Fibroblast of lung (primary cell): ENCODE measurements at regions not wholly inside any gene's neighbourhood (a gene's known extent, or its start where the extent isn't known, plus 50 kb on each side); places are given as distances from the start of the nearest gene placed in this dataset.

Experiments
- DNase-seq, 2 donors: peaks; one replicate each; pipeline versions ENCODE4 v3.0.0 to v3.0.0-alpha.2; 2010; ENCODE audit warnings: low read depth in 2 of 2
- H2AFZ ChIP-seq: 2 replicates; pipeline ENCODE4 v1.5.1; 2012; ENCODE audit warnings: low read length, control low read depth, inconsistent platforms
- H3K27ac ChIP-seq: 2 replicates; pipeline ENCODE4 v1.5.1; 2011; ENCODE audit warnings: low read length, control low read depth; ENCODE audit not compliant: insufficient read depth
- H3K27me3 ChIP-seq: 2 replicates; pipeline ENCODE4 v1.5.1; 2011; ENCODE audit warnings: mild to moderate bottlenecking, low read length; ENCODE audit not compliant: control insufficient read depth, insufficient read depth
- H3K36me3 ChIP-seq: 2 replicates; pipeline ENCODE4 v1.5.1; 2011; ENCODE audit warnings: low read length; ENCODE audit not compliant: control insufficient read depth, insufficient read depth
- H3K4me1 ChIP-seq: 2 replicates; pipeline ENCODE4 v1.5.1; 2011; ENCODE audit warnings: low read length; ENCODE audit not compliant: control insufficient read depth, insufficient read depth; ENCODE audit errors: extremely low read depth
- H3K4me2 ChIP-seq: 2 replicates; pipeline ENCODE4 v1.5.1; 2011; ENCODE audit warnings: low read length, control low read depth; ENCODE audit not compliant: insufficient read depth; ENCODE audit errors: extremely low read depth
- H3K4me3 ChIP-seq, 4 experiments: fragments of 200-600 bp in 1 of 4; sonication (generic) in 1 of 4; replicated peaks in 1 of 4; 2 replicates each; pipeline ENCODE4 v1.5.1; 2011 to 2016; ENCODE audit warnings: low read length in 4 of 4, low read depth in 3 of 4, mild to moderate bottlenecking in 3 of 4, control low read depth in 2 of 4, inconsistent platforms in 1 of 4, mixed read lengths in 1 of 4; ENCODE audit not compliant: insufficient read depth in 1 of 4; ENCODE audit errors: control extremely low read depth in 1 of 4
- H3K79me2 ChIP-seq: 2 replicates; pipeline ENCODE4 v1.5.1; 2012; ENCODE audit warnings: mild to moderate bottlenecking, low read length, inconsistent platforms; ENCODE audit not compliant: control insufficient read depth, insufficient read depth
- H3K9ac ChIP-seq: 2 replicates; pipeline ENCODE4 v1.5.1; 2011; ENCODE audit warnings: mild to moderate bottlenecking, low read length, control low read depth; ENCODE audit not compliant: insufficient read depth
- H3K9me3 ChIP-seq: 2 replicates; pipeline ENCODE4 v1.5.1; 2012; ENCODE audit warnings: low read depth, low read length; ENCODE audit not compliant: control insufficient read depth, insufficient read depth
- H4K20me1 ChIP-seq: 2 replicates; pipeline ENCODE4 v1.5.1; 2011; ENCODE audit warnings: low read length; ENCODE audit not compliant: control insufficient read depth, insufficient read depth; ENCODE audit errors: extremely low read depth
- EZH2 ChIP-seq: IDR thresholded peaks from 2 replicates; pipeline ENCODE4 v1.5.1; 2012; ENCODE audit warnings: low read length, control low read depth, mild to moderate bottlenecking; ENCODE audit errors: missing control alignments
- TF ChIP-seq, protein P1 (sequence below), 2 donors: IDR thresholded peaks in 1 of 2; conservative IDR thresholded peaks in 1 of 2; 1 replicate in 1 of 2; 2 replicates in 1 of 2; pipeline ENCODE4 v1.5.1; 2011 to 2012; ENCODE audit warnings: low read length in 2 of 2, control low read depth in 1 of 2, inconsistent platforms in 1 of 2, low read depth in 1 of 2, mild to moderate bottlenecking in 1 of 2

DNA sequence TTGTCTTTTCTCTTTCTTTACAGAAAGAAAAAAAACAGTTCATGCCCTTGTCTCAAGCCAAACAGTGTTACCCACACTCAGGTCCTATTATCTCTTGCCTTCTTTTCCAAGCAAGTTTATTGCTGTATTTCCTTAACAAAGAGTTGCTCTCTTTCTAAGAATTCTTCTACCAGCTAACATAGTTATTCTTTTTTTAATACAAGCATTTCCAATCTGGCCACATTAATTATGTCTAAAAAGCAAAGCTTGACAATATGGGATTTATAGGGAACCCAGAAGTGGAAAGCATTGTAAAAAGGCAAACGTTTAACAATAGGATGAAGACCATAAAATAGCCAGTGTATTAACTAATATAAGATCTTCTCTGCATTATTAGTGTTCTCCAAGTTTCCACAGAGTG, 272.5 kb upstream of the CWC22 start:
- TF ChIP-seq EZH2: no peak
- TF ChIP-seq, protein P1, sequence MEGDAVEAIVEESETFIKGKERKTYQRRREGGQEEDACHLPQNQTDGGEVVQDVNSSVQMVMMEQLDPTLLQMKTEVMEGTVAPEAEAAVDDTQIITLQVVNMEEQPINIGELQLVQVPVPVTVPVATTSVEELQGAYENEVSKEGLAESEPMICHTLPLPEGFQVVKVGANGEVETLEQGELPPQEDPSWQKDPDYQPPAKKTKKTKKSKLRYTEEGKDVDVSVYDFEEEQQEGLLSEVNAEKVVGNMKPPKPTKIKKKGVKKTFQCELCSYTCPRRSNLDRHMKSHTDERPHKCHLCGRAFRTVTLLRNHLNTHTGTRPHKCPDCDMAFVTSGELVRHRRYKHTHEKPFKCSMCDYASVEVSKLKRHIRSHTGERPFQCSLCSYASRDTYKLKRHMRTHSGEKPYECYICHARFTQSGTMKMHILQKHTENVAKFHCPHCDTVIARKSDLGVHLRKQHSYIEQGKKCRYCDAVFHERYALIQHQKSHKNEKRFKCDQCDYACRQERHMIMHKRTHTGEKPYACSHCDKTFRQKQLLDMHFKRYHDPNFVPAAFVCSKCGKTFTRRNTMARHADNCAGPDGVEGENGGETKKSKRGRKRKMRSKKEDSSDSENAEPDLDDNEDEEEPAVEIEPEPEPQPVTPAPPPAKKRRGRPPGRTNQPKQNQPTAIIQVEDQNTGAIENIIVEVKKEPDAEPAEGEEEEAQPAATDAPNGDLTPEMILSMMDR (conservative IDR thresholded peaks at IDR 0.05 in 1 of 2, IDR thresholded peaks at IDR 0.05 in 1 of 2; ENCODE audit: low read depth in 1 of 2, low read length in 2 of 2): no peak
- Histone ChIP-seq H3K4me3 (no peak overlapping the region), H3K4me2 (no peak overlapping the region)

DNA sequence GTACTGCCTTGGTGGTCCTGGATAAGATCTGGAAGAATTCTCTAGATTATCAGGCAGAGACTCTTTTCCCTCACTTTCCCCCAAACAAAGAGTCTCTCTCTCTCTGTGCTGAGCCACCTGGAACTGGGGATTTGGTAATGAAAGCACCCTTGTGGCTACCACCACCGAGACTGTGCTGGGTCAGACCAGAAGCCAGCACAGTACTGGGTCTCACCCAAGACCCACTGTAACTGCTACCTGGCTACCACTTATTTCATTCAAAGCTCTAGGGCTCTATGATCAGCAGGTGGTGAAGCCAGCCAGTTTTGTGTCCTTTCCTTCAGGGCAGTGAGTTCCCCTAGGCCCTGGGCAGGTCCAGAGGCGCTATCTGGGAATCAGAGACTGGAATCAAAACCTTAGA, 269.6 kb upstream of the CWC22 start:
- Histone ChIP-seq H3K4me2 (no peak overlapping the region), H3K79me2 (no peaks in the 10 kb centered on the region), H3K9me3 (no peaks in the 10 kb centered on the region), H3K27ac (no peak overlapping the region), H3K27me3 (no peaks in the 10 kb centered on the region), H3K4me1 (no peaks in the 10 kb centered on the region), H2AFZ (no peak overlapping the region), H3K4me3 (no peak overlapping the region), H3K9ac (no peak overlapping the region), H4K20me1 (no peaks in the 10 kb centered on the region), H3K36me3 (no peaks in the 10 kb centered on the region)
- no peak for TF ChIP-seq EZH2
- TF ChIP-seq, protein P1 (conservative IDR thresholded peaks at IDR 0.05 in 1 of 2, IDR thresholded peaks at IDR 0.05 in 1 of 2; ENCODE audit: low read depth in 1 of 2, low read length in 2 of 2): no peak
- no peak for DNase-seq

More for the DNA sequence above, 272.5 kb upstream of the CWC22 start:
- Histone ChIP-seq H4K20me1 (no peaks in the 10 kb centered on the region), H3K9me3 (no peaks in the 10 kb centered on the region), H3K27ac (no peak overlapping the region), H2AFZ (no peak overlapping the region), H3K79me2 (no peaks in the 10 kb centered on the region), H3K36me3 (no peaks in the 10 kb centered on the region), H3K4me1 (no peaks in the 10 kb centered on the region), H3K27me3 (no peaks in the 10 kb centered on the region), H3K9ac (no peak overlapping the region)
- no peak for DNase-seq

DNA sequence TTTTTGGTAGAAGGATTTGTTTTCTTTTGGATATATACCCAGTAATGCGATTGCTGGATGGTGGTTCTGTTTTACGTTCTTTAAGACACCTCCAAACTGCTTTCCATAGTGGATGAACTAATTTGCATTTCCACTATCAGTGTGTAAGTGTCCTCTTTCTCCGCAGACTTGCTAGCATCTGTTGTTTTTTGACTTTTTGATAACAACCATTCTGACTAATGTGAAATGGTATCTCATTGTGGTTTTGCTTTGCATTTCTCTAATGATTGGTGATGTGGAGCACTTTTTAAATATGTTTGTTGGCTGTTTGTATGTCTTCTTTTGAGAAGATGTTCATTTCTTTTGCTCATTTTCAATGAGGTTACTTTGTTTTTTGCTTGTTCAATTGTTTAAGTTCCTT, 260.9 kb upstream of the CWC22 start:
- Histone ChIP-seq H3K36me3 (no peaks in the 10 kb centered on the region), H3K27ac (no peak overlapping the region), H4K20me1 (no peaks in the 10 kb centered on the region), H2AFZ (no peak overlapping the region), H3K4me3 (no peak overlapping the region), H3K4me2 (no peak overlapping the region), H3K27me3 (no peaks in the 10 kb centered on the region), H3K79me2 (no peaks in the 10 kb centered on the region), H3K4me1 (no peaks in the 10 kb centered on the region), H3K9ac (no peak overlapping the region), H3K9me3 (no peaks in the 10 kb centered on the region)
- DNase-seq: peak in 1 of 2 donors; percentile 49
- TF ChIP-seq, protein P1 (conservative IDR thresholded peaks at IDR 0.05 in 1 of 2, IDR thresholded peaks at IDR 0.05 in 1 of 2; ENCODE audit: low read depth in 1 of 2, low read length in 2 of 2): no peak
- TF ChIP-seq EZH2: no peak
